GM12865 (cell line): ENCODE measurements at regions not wholly inside any gene's neighbourhood (a gene's known extent, or its start where the extent isn't known, plus 50 kb on each side); places are given as distances from the start of the nearest gene placed in this dataset.
"Not testable (repeated sequence)": the region's sequence is repeated elsewhere in the genome, so short reads cannot be mapped to it uniquely, and the experiment has no call there.

Experiments
- DNase-seq: peaks from one replicate; pipeline ENCODE4 v3.0.0; 2010; ENCODE audit warnings: low read depth
- H3K4me3 ChIP-seq: 2 replicates; pipeline ENCODE4 v1.5.1; 2011; ENCODE audit warnings: mild to moderate bottlenecking, low read depth, low read length, control low read depth
- CTCF ChIP-seq: IDR thresholded peaks from 2 replicates; pipeline ENCODE4 v1.5.1; 2011; ENCODE audit warnings: low read length, control low read depth, low read depth, inconsistent platforms; ENCODE audit not compliant: insufficient read depth; ENCODE audit errors: missing control alignments

- H3K4me3 ChIP-seq, result no peak overlapping the region
- no peak for DNase-seq
- no peak for TF ChIP-seq CTCF
Measured at GRCh38 chr3:159739166-159739565, 249.5 kb upstream of the IL12A start.

- DNase-seq, result no peak
- no peak overlapping the region for H3K4me3 ChIP-seq
- TF ChIP-seq CTCF, result no peak
Measured at GRCh38 chr3:159739969-159740368, 248.7 kb upstream of the IL12A start.

- DNase-seq, result no peak
- H3K4me3 ChIP-seq, result no peak overlapping the region
- TF ChIP-seq CTCF, result no peak
Measured at GRCh38 chr3:159741281-159741680, 247.4 kb upstream of the IL12A start.

GRCh38 chr3:159748425-159748824 is 240.2 kb upstream of the IL12A start:
- no peak for TF ChIP-seq CTCF
- no peak for DNase-seq

GRCh38 chr3:159749406-159749805 is 239.2 kb upstream of the IL12A start:
- TF ChIP-seq CTCF, result no peak
- no peak for DNase-seq
- no peak overlapping the region for H3K4me3 ChIP-seq

More at GRCh38 chr3:159748425-159748824, 240.2 kb upstream of the IL12A start:
- H3K4me3 ChIP-seq, result no peak overlapping the region

GRCh38 chr3:159751146-159751545 is 237.5 kb upstream of the IL12A start:
- no peak overlapping the region for H3K4me3 ChIP-seq
- TF ChIP-seq CTCF, result no peak
- no peak for DNase-seq

GRCh38 chr3:159751752-159752151 is 236.9 kb upstream of the IL12A start:
- TF ChIP-seq CTCF, result no peak
- no peak for DNase-seq
- H3K4me3 ChIP-seq, result no peak overlapping the region

GRCh38 chr3:159756279-159757207 is 232.1 kb upstream of the IL12A start:
- DNase-seq, result not testable (repeated sequence)

More at GRCh38 chr3:159756279-159757207, 232.1 kb upstream of the IL12A start:
- not testable (repeated sequence) for H3K4me3 ChIP-seq
